ENCODE measurements at regions not wholly inside any gene's neighbourhood (a gene's known extent, or its start where the extent isn't known, plus 50 kb on each side); places are given as distances from the start of the nearest gene placed in this dataset.

DNA sequence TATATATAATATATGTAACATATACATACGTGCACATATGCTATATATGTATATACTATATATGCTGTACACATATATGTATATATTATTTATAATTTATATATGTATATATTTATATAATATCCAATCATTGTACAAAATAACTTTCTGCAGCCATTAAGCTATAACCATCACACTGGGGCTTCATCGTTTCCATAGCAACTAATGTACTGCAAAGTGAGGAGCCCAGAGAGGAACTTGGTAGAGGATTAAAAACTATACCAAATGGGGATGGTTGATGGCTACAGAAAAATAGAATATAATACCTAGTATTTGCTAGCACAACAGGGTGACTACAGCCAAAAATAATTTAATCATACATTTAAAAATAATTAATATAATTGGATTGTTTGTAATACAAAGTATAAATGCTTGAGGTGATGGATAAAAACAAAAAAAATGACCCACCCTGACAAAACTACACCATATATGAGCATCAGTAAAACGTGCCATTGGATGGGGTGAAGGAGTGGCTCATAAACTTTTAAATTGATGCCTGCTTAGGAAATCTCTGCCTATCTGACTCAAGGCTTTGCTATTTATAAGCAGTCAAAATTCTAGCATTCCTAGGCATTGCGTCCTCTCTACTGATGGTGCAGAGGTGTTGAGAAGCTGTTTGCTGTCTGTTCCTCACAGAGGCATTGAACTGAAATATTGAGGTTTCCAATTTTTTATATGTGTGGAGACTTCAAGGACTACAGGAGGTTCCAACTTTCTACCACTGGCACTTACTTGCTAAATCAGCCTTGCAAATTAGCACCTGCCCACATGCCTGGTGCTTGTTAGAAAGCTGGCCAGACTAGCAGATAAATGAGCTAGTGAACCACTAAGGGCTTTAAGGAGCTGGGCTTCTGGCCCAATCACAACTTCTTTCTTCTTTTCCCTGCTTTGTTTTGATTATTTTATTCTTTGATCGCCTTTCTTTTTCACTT lies 190.1 kb downstream of the SCP2D1 start (continued):
- TF ChIP-seq, protein P1, sequence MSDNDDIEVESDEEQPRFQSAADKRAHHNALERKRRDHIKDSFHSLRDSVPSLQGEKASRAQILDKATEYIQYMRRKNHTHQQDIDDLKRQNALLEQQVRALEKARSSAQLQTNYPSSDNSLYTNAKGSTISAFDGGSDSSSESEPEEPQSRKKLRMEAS (CRISPR knock-in tag; IDR thresholded peaks at IDR 0.05) = no peak
- no peak for TF ChIP-seq AR (CRISPR knock-in tag; IDR thresholded peaks at IDR 0.05)
- TF ChIP-seq SMAD4 (CRISPR knock-in tag; IDR thresholded peaks at IDR 0.05) = no peak
- no peak for TF ChIP-seq CTCF (IDR thresholded peaks at IDR 0.05)
- TF ChIP-seq ZNF263 (CRISPR knock-in tag; IDR thresholded peaks at IDR 0.05; ENCODE audit: low read depth) = no peak
- no peak for TF ChIP-seq ZNF416 (CRISPR knock-in tag; IDR thresholded peaks at IDR 0.05)

GRCh38 chr20:19004975-19005374 lies 191.4 kb downstream of the SCP2D1 start:
- Mint-ChIP-seq H3K9me3 (no peaks in the 10 kb centered on the region), H3K4me1 (peaks cover 4% of the 10 kb centered on the region; the same call in 1 of the 2 replicates), H3K36me3 (no peaks in the 10 kb centered on the region), H3K27me3 (ENCODE audit: low read depth) (no peaks in the 10 kb centered on the region), H3K27ac (no peak overlapping the region), H3K4me3 (no peak overlapping the region)
- DNase-seq (ENCODE audit: low spot score) (no peak), ATAC-seq (no peak)
- POLR2A ChIA-PET = no interaction called here
- CTCF ChIA-PET = interaction anchor here (1.0 kb wide), 1 partner anchor 101 kb away, joined by 4 read pairs; no protein-coding TSS in a partner anchor
- TF ChIP-seq, protein P2, sequence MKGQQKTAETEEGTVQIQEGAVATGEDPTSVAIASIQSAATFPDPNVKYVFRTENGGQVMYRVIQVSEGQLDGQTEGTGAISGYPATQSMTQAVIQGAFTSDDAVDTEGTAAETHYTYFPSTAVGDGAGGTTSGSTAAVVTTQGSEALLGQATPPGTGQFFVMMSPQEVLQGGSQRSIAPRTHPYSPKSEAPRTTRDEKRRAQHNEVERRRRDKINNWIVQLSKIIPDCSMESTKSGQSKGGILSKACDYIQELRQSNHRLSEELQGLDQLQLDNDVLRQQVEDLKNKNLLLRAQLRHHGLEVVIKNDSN (CRISPR knock-in tag; IDR thresholded peaks at IDR 0.05) = no peak
- TF ChIP-seq TEAD4 (CRISPR knock-in tag; IDR thresholded peaks at IDR 0.05) (no peak), CREM (CRISPR knock-in tag; IDR thresholded peaks at IDR 0.05) (no peak), SMAD4 (CRISPR knock-in tag; IDR thresholded peaks at IDR 0.05) (no peak), SMAD3 (CRISPR knock-in tag; IDR thresholded peaks at IDR 0.05; ENCODE audit: borderline replicate concordance) (no peak), HMGA2 (CRISPR knock-in tag; IDR thresholded peaks at IDR 0.05) (no peak), FOXP4 (CRISPR knock-in tag; IDR thresholded peaks at IDR 0.05) (no peak), SOX15 (CRISPR knock-in tag; IDR thresholded peaks at IDR 0.05) (no peak), ZNF219 (CRISPR knock-in tag; IDR thresholded peaks at IDR 0.05; ENCODE audit: borderline replicate concordance) (no peak), ZSCAN18 (CRISPR knock-in tag; IDR thresholded peaks at IDR 0.05) (no peak), ZBTB21 (CRISPR knock-in tag; IDR thresholded peaks at IDR 0.05; ENCODE audit: borderline replicate concordance) (no peak)
- TF ChIP-seq, protein P3, sequence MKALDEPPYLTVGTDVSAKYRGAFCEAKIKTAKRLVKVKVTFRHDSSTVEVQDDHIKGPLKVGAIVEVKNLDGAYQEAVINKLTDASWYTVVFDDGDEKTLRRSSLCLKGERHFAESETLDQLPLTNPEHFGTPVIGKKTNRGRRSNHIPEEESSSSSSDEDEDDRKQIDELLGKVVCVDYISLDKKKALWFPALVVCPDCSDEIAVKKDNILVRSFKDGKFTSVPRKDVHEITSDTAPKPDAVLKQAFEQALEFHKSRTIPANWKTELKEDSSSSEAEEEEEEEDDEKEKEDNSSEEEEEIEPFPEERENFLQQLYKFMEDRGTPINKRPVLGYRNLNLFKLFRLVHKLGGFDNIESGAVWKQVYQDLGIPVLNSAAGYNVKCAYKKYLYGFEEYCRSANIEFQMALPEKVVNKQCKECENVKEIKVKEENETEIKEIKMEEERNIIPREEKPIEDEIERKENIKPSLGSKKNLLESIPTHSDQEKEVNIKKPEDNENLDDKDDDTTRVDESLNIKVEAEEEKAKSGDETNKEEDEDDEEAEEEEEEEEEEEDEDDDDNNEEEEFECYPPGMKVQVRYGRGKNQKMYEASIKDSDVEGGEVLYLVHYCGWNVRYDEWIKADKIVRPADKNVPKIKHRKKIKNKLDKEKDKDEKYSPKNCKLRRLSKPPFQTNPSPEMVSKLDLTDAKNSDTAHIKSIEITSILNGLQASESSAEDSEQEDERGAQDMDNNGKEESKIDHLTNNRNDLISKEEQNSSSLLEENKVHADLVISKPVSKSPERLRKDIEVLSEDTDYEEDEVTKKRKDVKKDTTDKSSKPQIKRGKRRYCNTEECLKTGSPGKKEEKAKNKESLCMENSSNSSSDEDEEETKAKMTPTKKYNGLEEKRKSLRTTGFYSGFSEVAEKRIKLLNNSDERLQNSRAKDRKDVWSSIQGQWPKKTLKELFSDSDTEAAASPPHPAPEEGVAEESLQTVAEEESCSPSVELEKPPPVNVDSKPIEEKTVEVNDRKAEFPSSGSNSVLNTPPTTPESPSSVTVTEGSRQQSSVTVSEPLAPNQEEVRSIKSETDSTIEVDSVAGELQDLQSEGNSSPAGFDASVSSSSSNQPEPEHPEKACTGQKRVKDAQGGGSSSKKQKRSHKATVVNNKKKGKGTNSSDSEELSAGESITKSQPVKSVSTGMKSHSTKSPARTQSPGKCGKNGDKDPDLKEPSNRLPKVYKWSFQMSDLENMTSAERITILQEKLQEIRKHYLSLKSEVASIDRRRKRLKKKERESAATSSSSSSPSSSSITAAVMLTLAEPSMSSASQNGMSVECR (CRISPR knock-in tag; IDR thresholded peaks at IDR 0.05; ENCODE audit: borderline replicate concordance) = no peak
- TF ChIP-seq, protein P4, sequence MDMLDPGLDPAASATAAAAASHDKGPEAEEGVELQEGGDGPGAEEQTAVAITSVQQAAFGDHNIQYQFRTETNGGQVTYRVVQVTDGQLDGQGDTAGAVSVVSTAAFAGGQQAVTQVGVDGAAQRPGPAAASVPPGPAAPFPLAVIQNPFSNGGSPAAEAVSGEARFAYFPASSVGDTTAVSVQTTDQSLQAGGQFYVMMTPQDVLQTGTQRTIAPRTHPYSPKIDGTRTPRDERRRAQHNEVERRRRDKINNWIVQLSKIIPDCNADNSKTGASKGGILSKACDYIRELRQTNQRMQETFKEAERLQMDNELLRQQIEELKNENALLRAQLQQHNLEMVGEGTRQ (CRISPR knock-in tag; IDR thresholded peaks at IDR 0.05) = no peak

Data from WTC11 (cell line).